Hepatocyte (in vitro differentiated cells): ENCODE measurements at regions not wholly inside any gene's neighbourhood (a gene's known extent, or its start where the extent isn't known, plus 50 kb on each side); places are given as distances from the start of the nearest gene placed in this dataset.

ENCODE experiments used
- DNase-seq: peaks from one replicate; pipeline ENCODE4 v3.0.0-alpha.2; 2016; ENCODE audit warnings: low spot score
- H2AFZ ChIP-seq: fragments of 200-600 bp; sonication (generic); 2 replicates; pipeline ENCODE4 v1.6.0; 2016; ENCODE audit warnings: antibody characterized with exemption, mild to moderate bottlenecking
- H3K27ac ChIP-seq: fragments of 200-600 bp; sonication (generic); 2 replicates; pipeline ENCODE4 v1.5.1; 2016; ENCODE audit warnings: mild to moderate bottlenecking
- H3K27me3 ChIP-seq: fragments of 200-600 bp; sonication (generic); 2 replicates; pipeline ENCODE4 v1.6.1; 2016
- H3K36me3 ChIP-seq: fragments of 200-600 bp; sonication (generic); replicated peaks from 2 replicates; pipeline ENCODE4 v1.5.1; 2016; ENCODE audit warnings: low read depth; ENCODE audit not compliant: insufficient read depth
- H3K4me1 ChIP-seq: fragments of 200-600 bp; sonication (generic); 2 replicates; pipeline ENCODE4 v1.5.1; 2016; ENCODE audit warnings: mild to moderate bottlenecking, moderate library complexity; ENCODE audit not compliant: insufficient read depth
- H3K4me2 ChIP-seq: fragments of 200-600 bp; sonication (generic); 2 replicates; pipeline ENCODE4 v1.6.0; 2016
- H3K4me3 ChIP-seq: fragments of 200-600 bp; sonication (generic); 2 replicates; pipeline ENCODE4 v1.5.1; 2016; ENCODE audit warnings: mild to moderate bottlenecking
- H3K79me2 ChIP-seq: fragments of 200-600 bp; sonication (generic); 2 replicates; pipeline ENCODE4 v1.6.0; 2017; ENCODE audit warnings: mild to moderate bottlenecking
- H3K9me2 ChIP-seq: fragments of 200-600 bp; sonication (generic); replicated peaks from 2 replicates; pipeline ENCODE4 v1.6.0; 2017; ENCODE audit warnings: mild to moderate bottlenecking; ENCODE audit not compliant: insufficient read depth
- H3K9me3 ChIP-seq: fragments of 200-600 bp; sonication (generic); 2 replicates; pipeline ENCODE4 v1.5.1; 2016; ENCODE audit warnings: low read depth, mild to moderate bottlenecking
- H4K20me1 ChIP-seq: fragments of 200-600 bp; sonication (generic); 2 replicates; pipeline ENCODE4 v1.6.0; 2016; ENCODE audit warnings: mild to moderate bottlenecking; ENCODE audit not compliant: insufficient read depth, poor library complexity, severe bottlenecking
- EZH2 ChIP-seq: fragments of 200-600 bp; sonication (generic); IDR thresholded peaks from 2 replicates; pipeline ENCODE4 v1.6.1; 2016; ENCODE audit warnings: antibody characterized with exemption, mild to moderate bottlenecking, borderline replicate concordance
- EZH2phosphoT487 ChIP-seq: fragments of 200-600 bp; sonication (generic); IDR thresholded peaks from one replicate; pipeline ENCODE4 v1.6.1; 2018; ENCODE audit warnings: antibody characterized with exemption, mild to moderate bottlenecking, low read depth, moderate library complexity; ENCODE audit not compliant: unreplicated experiment, severe bottlenecking
- WGBS: methylation state at CpG from one replicate; pipeline ENCODE4 v1.1.6; 2016; ENCODE audit warnings: low lambda C conversion rate; ENCODE audit errors: missing lambda C conversion rate; 5-methylcytosine and 5-hydroxymethylcytosine counted together
- TF ChIP-seq, protein P1 (sequence below): fragments of 200-600 bp; sonication (generic); IDR thresholded peaks from 2 replicates; pipeline ENCODE4 v1.5.1; 2016; ENCODE audit warnings: antibody characterized with exemption, mild to moderate bottlenecking; ENCODE audit not compliant: poor library complexity

- Histone ChIP-seq H3K9me3 (no peaks in the 10 kb centered on the region), H3K4me3 (no peak overlapping the region), H2AFZ (no peak overlapping the region), H4K20me1 (no peaks in the 10 kb centered on the region), H3K4me1 (no peaks in the 10 kb centered on the region), H3K27ac (no peak overlapping the region), H3K27me3 (no peaks in the 10 kb centered on the region), H3K36me3 (no peaks in the 10 kb centered on the region), H3K79me2 (no peaks in the 10 kb centered on the region), H3K9me2 (no peaks in the 10 kb centered on the region), H3K4me2 (no peak overlapping the region)
- DNase-seq = no peak
- WGBS = 27% methylated on average over 3 of the region's 3 CpGs
- no peak for TF ChIP-seq EZH2
- TF ChIP-seq, protein P1, sequence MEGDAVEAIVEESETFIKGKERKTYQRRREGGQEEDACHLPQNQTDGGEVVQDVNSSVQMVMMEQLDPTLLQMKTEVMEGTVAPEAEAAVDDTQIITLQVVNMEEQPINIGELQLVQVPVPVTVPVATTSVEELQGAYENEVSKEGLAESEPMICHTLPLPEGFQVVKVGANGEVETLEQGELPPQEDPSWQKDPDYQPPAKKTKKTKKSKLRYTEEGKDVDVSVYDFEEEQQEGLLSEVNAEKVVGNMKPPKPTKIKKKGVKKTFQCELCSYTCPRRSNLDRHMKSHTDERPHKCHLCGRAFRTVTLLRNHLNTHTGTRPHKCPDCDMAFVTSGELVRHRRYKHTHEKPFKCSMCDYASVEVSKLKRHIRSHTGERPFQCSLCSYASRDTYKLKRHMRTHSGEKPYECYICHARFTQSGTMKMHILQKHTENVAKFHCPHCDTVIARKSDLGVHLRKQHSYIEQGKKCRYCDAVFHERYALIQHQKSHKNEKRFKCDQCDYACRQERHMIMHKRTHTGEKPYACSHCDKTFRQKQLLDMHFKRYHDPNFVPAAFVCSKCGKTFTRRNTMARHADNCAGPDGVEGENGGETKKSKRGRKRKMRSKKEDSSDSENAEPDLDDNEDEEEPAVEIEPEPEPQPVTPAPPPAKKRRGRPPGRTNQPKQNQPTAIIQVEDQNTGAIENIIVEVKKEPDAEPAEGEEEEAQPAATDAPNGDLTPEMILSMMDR = no peak
Observed at GRCh38 chrX:4206941-4207340, 493.5 kb upstream of the PRKX start.

GRCh38 chrX:4197971-4198370 is 484.5 kb upstream of the PRKX start:
- no peaks in the 10 kb centered on the region for H3K9me2 ChIP-seq
- H3K36me3 ChIP-seq = no peaks in the 10 kb centered on the region
- H2AFZ ChIP-seq = no peak overlapping the region
- no peaks in the 10 kb centered on the region for H4K20me1 ChIP-seq
- no peak overlapping the region for H3K27ac ChIP-seq
- H3K9me3 ChIP-seq = no peaks in the 10 kb centered on the region
- H3K4me2 ChIP-seq = no peak overlapping the region
- DNase-seq = no peak
- H3K4me1 ChIP-seq = no peaks in the 10 kb centered on the region
- H3K4me3 ChIP-seq = no peak overlapping the region
- H3K79me2 ChIP-seq = no peaks in the 10 kb centered on the region
- H3K27me3 ChIP-seq = no peaks in the 10 kb centered on the region
- 79% methylated on average over 6 of the region's 6 CpGs for WGBS
- TF ChIP-seq EZH2 (no peak), EZH2phosphoT487 (no peak)
- TF ChIP-seq, protein P1 = no peak

DNA sequence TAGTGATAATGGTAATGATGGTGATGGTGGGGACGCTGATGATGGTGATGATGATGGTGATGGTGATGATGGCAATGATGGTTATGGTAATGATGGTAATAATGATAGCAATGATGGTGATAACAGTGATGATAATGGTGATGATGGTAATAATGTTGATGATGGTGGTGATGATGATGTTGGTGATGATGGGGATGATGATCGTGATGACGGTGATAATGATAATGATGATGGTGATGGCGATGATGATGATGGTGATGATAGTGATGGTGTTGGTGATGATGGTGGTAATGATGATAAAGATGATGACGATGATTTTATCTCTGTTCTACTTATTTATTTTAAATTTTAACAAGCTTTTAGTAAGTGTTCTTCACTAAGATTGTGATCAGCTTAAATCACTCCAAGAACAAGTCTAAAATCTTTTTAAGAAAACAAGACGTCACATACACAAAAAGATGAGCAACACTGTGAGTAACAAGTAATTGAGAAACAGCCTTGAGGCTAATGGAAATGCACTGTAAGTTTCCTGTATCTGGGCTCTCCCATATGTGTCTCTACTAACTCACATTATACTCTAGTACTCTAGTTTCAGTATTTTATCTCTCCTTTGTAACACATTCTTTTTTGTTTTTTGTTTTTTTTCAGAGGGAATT is 480.2 kb upstream of the PRKX start:
- H3K36me3 ChIP-seq = no peaks in the 10 kb centered on the region
- H3K4me3 ChIP-seq = no peak overlapping the region
- DNase-seq = no peak
- no peaks in the 10 kb centered on the region for H3K4me1 ChIP-seq
- no peak overlapping the region for H2AFZ ChIP-seq
- no peaks in the 10 kb centered on the region for H3K79me2 ChIP-seq
- H3K9me2 ChIP-seq = no peaks in the 10 kb centered on the region
- TF ChIP-seq, protein P1 = no peak
- TF ChIP-seq EZH2phosphoT487 (no peak), EZH2 (no peak)
- no peaks in the 10 kb centered on the region for H4K20me1 ChIP-seq
- H3K4me2 ChIP-seq = no peak overlapping the region
- WGBS = 88% methylated on average over 6 of the region's 6 CpGs
- H3K27me3 ChIP-seq = no peaks in the 10 kb centered on the region
- H3K9me3 ChIP-seq = no peaks in the 10 kb centered on the region
- no peak overlapping the region for H3K27ac ChIP-seq
